Thyroid gland (tissue), 4 donors: ENCODE measurements at regions not wholly inside any gene's neighbourhood (a gene's known extent, or its start where the extent isn't known, plus 50 kb on each side); places are given as distances from the start of the nearest gene placed in this dataset.

Source experiments
- CTCF ChIP-seq, 6 experiments: fragments of 200-600 bp in 3 of 6; fragments of 450-650 bp in 3 of 6; sonication (generic) in 3 of 6; IDR thresholded peaks; one replicate each; pipeline ENCODE4 v1.5.1; 2016 to 2019; ENCODE audit warnings: antibody characterized with exemption in 6 of 6, mild to moderate bottlenecking in 2 of 6, inconsistent platforms in 1 of 6, moderate library complexity in 1 of 6
- POLR2A ChIP-seq, 2 donors: fragments of 450-650 bp; IDR thresholded peaks; one replicate each; pipeline ENCODE4 v1.6.1; 2017; ENCODE audit warnings: antibody characterized with exemption in 2 of 2, mild to moderate bottlenecking in 2 of 2, moderate library complexity in 1 of 2

- no peak for TF ChIP-seq CTCF (IDR thresholded peaks at IDR 0.05)
- TF ChIP-seq POLR2A (IDR thresholded peaks at IDR 0.05) = no peak
Measured at GRCh38 chr6:147961481-147962141, 381.0 kb upstream of the SASH1 start.
